ENCODE measurements at regions not wholly inside any gene's neighbourhood (a gene's known extent, or its start where the extent isn't known, plus 50 kb on each side); places are given as distances from the start of the nearest gene placed in this dataset.

GRCh38 chr14:40413136-40413535 lies 980.9 kb upstream of the FBXO33 start:
- DNase-seq (ENCODE audit: low read depth), result no peak
- no peak overlapping the region for H3K4me3 ChIP-seq (ENCODE audit: control insufficient read depth, low read depth, low read length)
- TF ChIP-seq CTCF (IDR thresholded peaks at IDR 0.05; ENCODE audit: control insufficient read depth, insufficient read depth, low read depth, low read length, missing control alignments), result no peak

GRCh38 chr14:40410708-40411107 lies 978.5 kb upstream of the FBXO33 start:
- TF ChIP-seq CTCF (IDR thresholded peaks at IDR 0.05; ENCODE audit: control insufficient read depth, insufficient read depth, low read depth, low read length, missing control alignments), result no peak
- no peak overlapping the region for H3K4me3 ChIP-seq (ENCODE audit: control insufficient read depth, low read depth, low read length)
- no peak for DNase-seq (ENCODE audit: low read depth)

GRCh38 chr14:40402957-40403356 lies 970.7 kb upstream of the FBXO33 start:
- no peak for DNase-seq (ENCODE audit: low read depth)
- TF ChIP-seq CTCF (IDR thresholded peaks at IDR 0.05; ENCODE audit: control insufficient read depth, insufficient read depth, low read depth, low read length, missing control alignments), result no peak
- no peak overlapping the region for H3K4me3 ChIP-seq (ENCODE audit: control insufficient read depth, low read depth, low read length)

- no peak for TF ChIP-seq CTCF (IDR thresholded peaks at IDR 0.05; ENCODE audit: control insufficient read depth, insufficient read depth, low read depth, low read length, missing control alignments)
- H3K4me3 ChIP-seq (ENCODE audit: control insufficient read depth, low read depth, low read length), result no peak overlapping the region
- no peak for DNase-seq (ENCODE audit: low read depth)
Measured at GRCh38 chr14:40398981-40399380, 966.7 kb upstream of the FBXO33 start.

- DNase-seq (ENCODE audit: low read depth), result no peak
- no peak overlapping the region for H3K4me3 ChIP-seq (ENCODE audit: control insufficient read depth, low read depth, low read length)
- no peak for TF ChIP-seq CTCF (IDR thresholded peaks at IDR 0.05; ENCODE audit: control insufficient read depth, insufficient read depth, low read depth, low read length, missing control alignments)
Measured at GRCh38 chr14:40394634-40395340, 962.6 kb upstream of the FBXO33 start.

- DNase-seq (ENCODE audit: low read depth), result no peak
- H3K4me3 ChIP-seq (ENCODE audit: control insufficient read depth, low read depth, low read length), result no peak overlapping the region
- no peak for TF ChIP-seq CTCF (IDR thresholded peaks at IDR 0.05; ENCODE audit: control insufficient read depth, insufficient read depth, low read depth, low read length, missing control alignments)
Measured at GRCh38 chr14:40393143-40393542, 960.9 kb upstream of the FBXO33 start.

All from AG09309 (cell line).